GM12878 (cell line): ENCODE measurements at regions not wholly inside any gene's neighbourhood (a gene's known extent, or its start where the extent isn't known, plus 50 kb on each side); places are given as distances from the start of the nearest gene placed in this dataset.

Experiments
- ATAC-seq: fragments of 200-7000 bp; cut with Tn5 transposase; 3 replicates; pipeline ENCODE4 v1.9.1; 2020; ENCODE audit warnings: mild to moderate bottlenecking, moderate library complexity
- BruUV-seq: library from RNA; stranded (reverse); fragments of 400-500 nt; replicated peaks from 2 replicates; lab custom pipeline; 2021; lab: Mats Ljungman, UMichigan
- CTCF ChIA-PET: fragments of 300-600 bp; sonication (Branson Sonifier 250); formaldehyde crosslinking; extraction: SDS; loops from one replicate; lab custom pipeline; 2021; ENCODE audit warnings: inconsistent platforms; lab: Yijun Ruan, JAX
- POLR2A ChIA-PET: fragments of 350-600 bp; formaldehyde crosslinking; extraction: SDS; loops from one replicate; lab custom pipeline; 2021; ENCODE audit warnings: inconsistent platforms; lab: Charles Lee
- RAD21 ChIA-PET: fragments of 300-600 bp; sonication (Branson Sonifier 250); formaldehyde crosslinking; loops from one replicate; lab custom pipeline; 2023; ENCODE audit warnings: antibody characterized with exemption; ENCODE audit not compliant: unreplicated experiment; lab: Charles Lee
- SMC1A ChIA-PET: fragments of 300-600 bp; sonication (Branson Sonifier 250); formaldehyde crosslinking; loops from one replicate; lab custom pipeline; 2023; ENCODE audit not compliant: unreplicated experiment, uncharacterized antibody; lab: Charles Lee
- DNase-seq: peaks from one replicate; pipeline ENCODE4 v3.0.0-alpha.2; 2011; ENCODE audit warnings: low read depth, low spot score
- FAIRE-seq: peaks from 3 replicates; lab custom pipeline; 2011; peaks lifted over from hg19 to GRCh38; lab: Jason Lieb, UNC
- H2AFZ ChIP-seq: 2 replicates; pipeline ENCODE4 v1.6.0; 2011; ENCODE audit warnings: low read depth, low read length, control low read depth; ENCODE audit not compliant: control insufficient read depth
- H3K27ac ChIP-seq: 2 replicates; pipeline ENCODE4 v1.5.1; 2011; ENCODE audit warnings: control low read depth; ENCODE audit not compliant: control insufficient read depth, insufficient read depth
- H3K27me3 ChIP-seq, 2 experiments: replicated peaks in 1 of 2; 2 replicates each; pipeline versions ENCODE4 v1.6.0 to v1.6.1; 2011; ENCODE audit warnings: low read length in 1 of 2; ENCODE audit not compliant: control insufficient read depth in 2 of 2, insufficient read depth in 2 of 2
- H3K36me3 ChIP-seq, 2 experiments: 2 replicates each; pipeline ENCODE4 v1.5.1; 2011; ENCODE audit warnings: low read length in 1 of 2; ENCODE audit not compliant: control insufficient read depth in 2 of 2, insufficient read depth in 2 of 2
- H3K4me1 ChIP-seq: 2 replicates; pipeline ENCODE4 v1.6.1; 2011; ENCODE audit warnings: mild to moderate bottlenecking, low read length, moderate library complexity, mixed read lengths; ENCODE audit not compliant: control insufficient read depth, insufficient read depth
- H3K4me2 ChIP-seq: 2 replicates; pipeline ENCODE4 v1.6.0; 2011; ENCODE audit warnings: control low read depth; ENCODE audit not compliant: control insufficient read depth, insufficient read depth
- H3K4me3 ChIP-seq: fragments of 200-600 bp; sonication (generic); 2 replicates; pipeline ENCODE4 v1.5.1; 2016
- H3K79me2 ChIP-seq: 2 replicates; pipeline ENCODE4 v1.6.0; 2011; ENCODE audit warnings: low read length; ENCODE audit not compliant: control insufficient read depth, insufficient read depth
- H3K9ac ChIP-seq: 2 replicates; pipeline ENCODE4 v1.8.0; 2011; ENCODE audit warnings: low read length, control low read depth, mixed read lengths; ENCODE audit not compliant: control insufficient read depth, insufficient read depth
- H3K9me3 ChIP-seq: replicated peaks from 3 replicates; pipeline ENCODE4 v1.5.1; 2011; ENCODE audit warnings: mild to moderate bottlenecking, low read length; ENCODE audit not compliant: control insufficient read depth, insufficient read depth
- H4K20me1 ChIP-seq: 2 replicates; pipeline ENCODE4 v1.6.0; 2011; ENCODE audit not compliant: control insufficient read depth, insufficient read depth
- ESRRA ChIP-seq: IDR thresholded peaks from 2 replicates; pipeline ENCODE4 v1.6.1; 2012; ENCODE audit warnings: mild to moderate bottlenecking, low read length, improper control_type of control experiment
- KLF5 ChIP-seq: fragments of 450-650 bp; IDR thresholded peaks from 2 replicates; pipeline ENCODE4 v1.6.1; 2014; ENCODE audit warnings: mild to moderate bottlenecking; ENCODE audit not compliant: partially characterized antibody
- TAF1 ChIP-seq: IDR thresholded peaks from 2 replicates; pipeline ENCODE4 v1.6.1; 2011; ENCODE audit warnings: mild to moderate bottlenecking, low read depth, low read length, borderline replicate concordance
- WGBS: methylation state at CpG from one replicate; pipeline ENCODE4 v1.1.6; 2016; ENCODE audit warnings: low lambda C conversion rate; ENCODE audit not compliant: insufficient replicate concordance, insufficient coverage; ENCODE audit errors: missing lambda C conversion rate; 5-methylcytosine and 5-hydroxymethylcytosine counted together
- in situ Hi-C: fragments of 300-500 bp; cut with MboI; formaldehyde crosslinking; loops from 9 replicates; pipeline ENCODE4 v1.14.3; 2018; ENCODE audit warnings: mixed read lengths
- intact Hi-C: fragments of 100-400 bp; cut with micrococcal nuclease; formaldehyde crosslinking; loops from one replicate; pipeline ENCODE4 v1.14.2; 2022; ENCODE audit not compliant: unreplicated experiment
- TF ChIP-seq, protein P1 (sequence below): fragments of 450-650 bp; IDR thresholded peaks from 2 replicates; pipeline ENCODE4 v1.6.1; 2017; ENCODE audit warnings: borderline replicate concordance
- TF ChIP-seq, protein P2 (sequence below): fragments of 450-650 bp; IDR thresholded peaks from 2 replicates; pipeline ENCODE4 v1.6.1; 2016; ENCODE audit warnings: mild to moderate bottlenecking, moderate library complexity, borderline replicate concordance
- TF ChIP-seq, protein P3 (sequence below): IDR thresholded peaks from 2 replicates; pipeline ENCODE4 v1.6.1; 2012; ENCODE audit warnings: mild to moderate bottlenecking, low read depth, low read length

DNA sequence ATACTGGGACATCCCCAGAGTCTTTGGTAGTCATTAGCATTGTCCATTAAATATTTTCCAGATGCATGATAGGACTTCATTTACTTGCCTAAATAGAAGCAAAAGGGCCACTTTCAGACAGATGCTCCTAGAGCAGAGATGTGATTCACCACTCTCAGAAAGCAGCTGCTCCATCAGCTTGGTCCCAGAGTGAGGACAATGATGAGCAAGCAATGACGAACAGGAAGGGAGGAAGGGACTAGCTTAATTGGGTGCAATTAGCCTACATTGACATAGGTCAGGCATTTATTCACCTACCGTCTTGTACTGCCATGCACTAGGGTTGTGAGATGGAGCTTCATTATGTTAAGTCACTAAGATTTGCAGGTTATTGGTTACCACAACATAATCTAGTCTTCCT lies 85.1 kb upstream of the PLXNA2 start:
- Histone ChIP-seq H3K4me1 (no peaks in the 10 kb centered on the region), H2AFZ (no peak overlapping the region), H3K4me3 (no peak overlapping the region), H3K27me3 (no peaks in the 10 kb centered on the region), H3K27ac (no peak overlapping the region), H3K79me2 (no peaks in the 10 kb centered on the region), H3K9ac (no peak overlapping the region), H3K4me2 (no peak overlapping the region), H3K36me3 (no peaks in the 10 kb centered on the region), H4K20me1 (no peaks in the 10 kb centered on the region), H3K9me3 (no peaks in the 10 kb centered on the region)
- CTCF ChIA-PET, result no interaction called here
- SMC1A ChIA-PET, result interaction anchor here (0.5 kb wide), 1 partner anchor 1182 kb away, joined by 3 read pairs; no protein-coding TSS in a partner anchor
- RAD21 ChIA-PET, result no interaction called here
- ATAC-seq (no peak), FAIRE-seq (no peak), DNase-seq (no peak)
- in situ Hi-C loops (no loop called here), intact Hi-C loops (no loop called here)
- WGBS, result 23% methylated on average over 2 of the region's 2 CpGs
- no peak for TF ChIP-seq ESRRA
- no peak for TF ChIP-seq KLF5
- POLR2A ChIA-PET, result no interaction called here
- no TSS peak for BruUV-seq

DNA sequence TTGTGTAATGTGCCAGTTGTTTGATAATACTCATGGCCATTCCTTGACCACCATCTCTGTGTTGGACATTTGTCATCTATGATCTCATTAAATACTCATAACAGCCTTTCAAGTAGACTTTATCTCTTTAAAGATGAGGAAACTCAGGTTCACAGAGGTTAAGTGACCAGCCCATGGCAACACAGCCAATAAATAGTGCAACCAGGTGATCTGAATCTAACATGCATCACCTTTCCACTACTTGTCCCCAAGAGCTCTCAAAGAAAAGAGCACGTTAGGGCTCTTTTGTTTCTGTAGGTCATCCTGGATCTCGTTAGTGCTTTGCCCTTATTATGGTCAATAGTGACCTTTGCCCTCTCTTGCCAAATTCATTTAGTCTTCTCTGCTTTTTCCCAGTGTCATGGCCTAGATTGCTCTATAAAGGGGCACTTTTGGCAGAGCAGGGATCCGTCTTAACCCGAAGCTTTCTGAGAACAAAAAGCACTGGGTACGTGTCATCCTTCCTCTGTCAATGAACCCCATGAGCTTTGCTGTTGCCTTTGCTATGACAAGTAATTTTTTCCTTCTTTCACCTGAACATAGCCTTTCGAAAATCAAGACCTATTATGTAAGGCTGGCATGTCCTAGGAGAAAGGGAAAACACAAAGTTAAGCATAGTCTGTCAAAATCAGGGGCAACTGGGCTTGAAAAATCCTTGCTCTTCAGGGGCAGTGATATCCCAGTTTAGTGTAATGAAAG lies 88.0 kb upstream of the PLXNA2 start:
- Histone ChIP-seq H3K4me3 (no peak overlapping the region), H3K9me3 (no peaks in the 10 kb centered on the region), H3K4me1 (no peaks in the 10 kb centered on the region), H3K27ac (no peak overlapping the region), H3K79me2 (no peaks in the 10 kb centered on the region), H3K9ac (no peak overlapping the region), H4K20me1 (no peaks in the 10 kb centered on the region), H3K27me3 (no peaks in the 10 kb centered on the region; a peak in 1 of 4 replicates), H3K36me3 (no peaks in the 10 kb centered on the region), H3K4me2 (no peak overlapping the region), H2AFZ (no peak overlapping the region)
- in situ Hi-C loops, result no loop called here
- DNase-seq, result no peak
- TF ChIP-seq, protein P1, sequence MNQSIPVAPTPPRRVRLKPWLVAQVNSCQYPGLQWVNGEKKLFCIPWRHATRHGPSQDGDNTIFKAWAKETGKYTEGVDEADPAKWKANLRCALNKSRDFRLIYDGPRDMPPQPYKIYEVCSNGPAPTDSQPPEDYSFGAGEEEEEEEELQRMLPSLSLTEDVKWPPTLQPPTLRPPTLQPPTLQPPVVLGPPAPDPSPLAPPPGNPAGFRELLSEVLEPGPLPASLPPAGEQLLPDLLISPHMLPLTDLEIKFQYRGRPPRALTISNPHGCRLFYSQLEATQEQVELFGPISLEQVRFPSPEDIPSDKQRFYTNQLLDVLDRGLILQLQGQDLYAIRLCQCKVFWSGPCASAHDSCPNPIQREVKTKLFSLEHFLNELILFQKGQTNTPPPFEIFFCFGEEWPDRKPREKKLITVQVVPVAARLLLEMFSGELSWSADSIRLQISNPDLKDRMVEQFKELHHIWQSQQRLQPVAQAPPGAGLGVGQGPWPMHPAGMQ, result no peak
- no peak for TF ChIP-seq TAF1
- TF ChIP-seq, protein P2, sequence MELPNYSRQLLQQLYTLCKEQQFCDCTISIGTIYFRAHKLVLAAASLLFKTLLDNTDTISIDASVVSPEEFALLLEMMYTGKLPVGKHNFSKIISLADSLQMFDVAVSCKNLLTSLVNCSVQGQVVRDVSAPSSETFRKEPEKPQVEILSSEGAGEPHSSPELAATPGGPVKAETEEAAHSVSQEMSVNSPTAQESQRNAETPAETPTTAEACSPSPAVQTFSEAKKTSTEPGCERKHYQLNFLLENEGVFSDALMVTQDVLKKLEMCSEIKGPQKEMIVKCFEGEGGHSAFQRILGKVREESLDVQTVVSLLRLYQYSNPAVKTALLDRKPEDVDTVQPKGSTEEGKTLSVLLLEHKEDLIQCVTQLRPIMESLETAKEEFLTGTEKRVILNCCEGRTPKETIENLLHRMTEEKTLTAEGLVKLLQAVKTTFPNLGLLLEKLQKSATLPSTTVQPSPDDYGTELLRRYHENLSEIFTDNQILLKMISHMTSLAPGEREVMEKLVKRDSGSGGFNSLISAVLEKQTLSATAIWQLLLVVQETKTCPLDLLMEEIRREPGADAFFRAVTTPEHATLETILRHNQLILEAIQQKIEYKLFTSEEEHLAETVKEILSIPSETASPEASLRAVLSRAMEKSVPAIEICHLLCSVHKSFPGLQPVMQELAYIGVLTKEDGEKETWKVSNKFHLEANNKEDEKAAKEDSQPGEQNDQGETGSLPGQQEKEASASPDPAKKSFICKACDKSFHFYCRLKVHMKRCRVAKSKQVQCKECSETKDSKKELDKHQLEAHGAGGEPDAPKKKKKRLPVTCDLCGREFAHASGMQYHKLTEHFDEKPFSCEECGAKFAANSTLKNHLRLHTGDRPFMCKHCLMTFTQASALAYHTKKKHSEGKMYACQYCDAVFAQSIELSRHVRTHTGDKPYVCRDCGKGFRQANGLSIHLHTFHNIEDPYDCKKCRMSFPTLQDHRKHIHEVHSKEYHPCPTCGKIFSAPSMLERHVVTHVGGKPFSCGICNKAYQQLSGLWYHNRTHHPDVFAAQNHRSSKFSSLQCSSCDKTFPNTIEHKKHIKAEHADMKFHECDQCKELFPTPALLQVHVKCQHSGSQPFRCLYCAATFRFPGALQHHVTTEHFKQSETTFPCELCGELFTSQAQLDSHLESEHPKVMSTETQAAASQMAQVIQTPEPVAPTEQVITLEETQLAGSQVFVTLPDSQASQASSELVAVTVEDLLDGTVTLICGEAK, result no peak
- TF ChIP-seq, protein P3, sequence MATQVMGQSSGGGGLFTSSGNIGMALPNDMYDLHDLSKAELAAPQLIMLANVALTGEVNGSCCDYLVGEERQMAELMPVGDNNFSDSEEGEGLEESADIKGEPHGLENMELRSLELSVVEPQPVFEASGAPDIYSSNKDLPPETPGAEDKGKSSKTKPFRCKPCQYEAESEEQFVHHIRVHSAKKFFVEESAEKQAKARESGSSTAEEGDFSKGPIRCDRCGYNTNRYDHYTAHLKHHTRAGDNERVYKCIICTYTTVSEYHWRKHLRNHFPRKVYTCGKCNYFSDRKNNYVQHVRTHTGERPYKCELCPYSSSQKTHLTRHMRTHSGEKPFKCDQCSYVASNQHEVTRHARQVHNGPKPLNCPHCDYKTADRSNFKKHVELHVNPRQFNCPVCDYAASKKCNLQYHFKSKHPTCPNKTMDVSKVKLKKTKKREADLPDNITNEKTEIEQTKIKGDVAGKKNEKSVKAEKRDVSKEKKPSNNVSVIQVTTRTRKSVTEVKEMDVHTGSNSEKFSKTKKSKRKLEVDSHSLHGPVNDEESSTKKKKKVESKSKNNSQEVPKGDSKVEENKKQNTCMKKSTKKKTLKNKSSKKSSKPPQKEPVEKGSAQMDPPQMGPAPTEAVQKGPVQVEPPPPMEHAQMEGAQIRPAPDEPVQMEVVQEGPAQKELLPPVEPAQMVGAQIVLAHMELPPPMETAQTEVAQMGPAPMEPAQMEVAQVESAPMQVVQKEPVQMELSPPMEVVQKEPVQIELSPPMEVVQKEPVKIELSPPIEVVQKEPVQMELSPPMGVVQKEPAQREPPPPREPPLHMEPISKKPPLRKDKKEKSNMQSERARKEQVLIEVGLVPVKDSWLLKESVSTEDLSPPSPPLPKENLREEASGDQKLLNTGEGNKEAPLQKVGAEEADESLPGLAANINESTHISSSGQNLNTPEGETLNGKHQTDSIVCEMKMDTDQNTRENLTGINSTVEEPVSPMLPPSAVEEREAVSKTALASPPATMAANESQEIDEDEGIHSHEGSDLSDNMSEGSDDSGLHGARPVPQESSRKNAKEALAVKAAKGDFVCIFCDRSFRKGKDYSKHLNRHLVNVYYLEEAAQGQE, result no peak
- WGBS, result 2% methylated on average over 6 of the region's 6 CpGs
- CTCF ChIA-PET, result no interaction called here
- POLR2A ChIA-PET, result no interaction called here
- ATAC-seq, result no peak
- SMC1A ChIA-PET, result no interaction called here
- no peak for FAIRE-seq
- intact Hi-C loops, result no loop called here
- RAD21 ChIA-PET, result no interaction called here
- no TSS peak for BruUV-seq
